ENCODE measurements at regions not wholly inside any gene's neighbourhood (a gene's known extent, or its start where the extent isn't known, plus 50 kb on each side); places are given as distances from the start of the nearest gene placed in this dataset.
"Not testable (repeated sequence)": the region's sequence is repeated elsewhere in the genome, so short reads cannot be mapped to it uniquely, and the experiment has no call there.

GRCh38 chr2:129491308-129491707 lies 488.2 kb upstream of the RAB6C start:
- in situ Hi-C loops (cut with HindIII; ENCODE audit: low pct_unique_long_range_greater_than_20kb, low sequenced_read_pairs), result no loop called here
- no peak for DNase-seq (ENCODE audit: low read depth)

DNA sequence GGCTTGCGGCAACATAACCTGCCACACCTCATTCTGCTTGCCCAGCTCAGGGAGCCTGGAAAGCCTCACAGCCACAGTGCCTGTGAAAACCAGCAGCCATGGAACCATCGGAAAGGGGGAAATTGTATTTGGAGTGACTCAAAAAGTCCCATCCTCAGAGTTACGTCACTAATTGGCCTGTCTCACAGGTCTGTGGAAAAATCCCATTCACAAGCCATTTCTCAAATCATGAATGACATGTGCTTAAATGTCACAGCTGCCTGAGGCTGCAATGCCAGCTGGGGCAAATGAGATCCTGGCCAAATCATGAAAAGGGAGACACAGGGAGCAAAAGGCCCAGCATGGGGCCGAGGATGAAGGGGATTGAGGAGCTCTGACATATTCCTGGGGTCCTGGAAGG lies 486.9 kb upstream of the RAB6C start:
- in situ Hi-C loops (cut with HindIII; ENCODE audit: low pct_unique_long_range_greater_than_20kb, low sequenced_read_pairs), result no loop called here
- DNase-seq (ENCODE audit: low read depth), result no peak

- in situ Hi-C loops (cut with HindIII; ENCODE audit: low pct_unique_long_range_greater_than_20kb, low sequenced_read_pairs), result no loop called here
- DNase-seq (ENCODE audit: low read depth), result no peak
These were observed 479.7 kb upstream of the RAB6C start for GRCh38 chr2:129499747-129500146.

- peak; percentile 30 for DNase-seq (ENCODE audit: low read depth)
- in situ Hi-C loops (cut with HindIII; ENCODE audit: low pct_unique_long_range_greater_than_20kb, low sequenced_read_pairs), result no loop called here
These were observed 476.7 kb upstream of the RAB6C start for GRCh38 chr2:129502781-129503180.

GRCh38 chr2:129504646-129505045 lies 474.8 kb upstream of the RAB6C start:
- in situ Hi-C loops (cut with HindIII; ENCODE audit: low pct_unique_long_range_greater_than_20kb, low sequenced_read_pairs), result no loop called here
- no peak for DNase-seq (ENCODE audit: low read depth)

DNA sequence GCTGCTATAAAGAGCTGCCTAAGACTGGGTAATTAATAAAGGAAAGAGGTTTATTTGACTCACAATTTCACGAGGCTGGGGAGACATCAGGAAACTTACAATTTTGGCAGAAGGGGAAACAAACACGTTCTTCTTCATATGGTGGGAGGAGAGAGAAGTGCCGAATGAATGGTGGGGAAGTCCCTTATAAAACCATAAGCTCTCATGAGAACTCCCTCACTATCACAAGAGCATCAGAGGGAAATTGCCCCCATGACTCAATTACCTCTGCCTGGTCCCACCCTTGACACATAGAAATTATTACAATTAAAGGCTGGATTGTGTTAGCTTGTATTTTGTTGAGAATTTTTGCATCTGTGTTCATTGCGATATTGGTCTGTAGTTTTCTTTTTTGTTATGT lies 460.5 kb upstream of the RAB6C start:
- no peak for DNase-seq (ENCODE audit: low read depth)

GRCh38 chr2:129532158-129532557 lies 447.3 kb upstream of the RAB6C start:
- in situ Hi-C loops (cut with HindIII; ENCODE audit: low pct_unique_long_range_greater_than_20kb, low sequenced_read_pairs); DNase-seq (ENCODE audit: low read depth): not testable (repeated sequence)

More for the DNA sequence above, 460.5 kb upstream of the RAB6C start:
- in situ Hi-C loops (cut with HindIII; ENCODE audit: low pct_unique_long_range_greater_than_20kb, low sequenced_read_pairs), result no loop called here

- in situ Hi-C loops (cut with HindIII; ENCODE audit: low pct_unique_long_range_greater_than_20kb, low sequenced_read_pairs), result no loop called here
- no peak for DNase-seq (ENCODE audit: low read depth)
These were observed 430.6 kb upstream of the RAB6C start for GRCh38 chr2:129548880-129549279.

DNA sequence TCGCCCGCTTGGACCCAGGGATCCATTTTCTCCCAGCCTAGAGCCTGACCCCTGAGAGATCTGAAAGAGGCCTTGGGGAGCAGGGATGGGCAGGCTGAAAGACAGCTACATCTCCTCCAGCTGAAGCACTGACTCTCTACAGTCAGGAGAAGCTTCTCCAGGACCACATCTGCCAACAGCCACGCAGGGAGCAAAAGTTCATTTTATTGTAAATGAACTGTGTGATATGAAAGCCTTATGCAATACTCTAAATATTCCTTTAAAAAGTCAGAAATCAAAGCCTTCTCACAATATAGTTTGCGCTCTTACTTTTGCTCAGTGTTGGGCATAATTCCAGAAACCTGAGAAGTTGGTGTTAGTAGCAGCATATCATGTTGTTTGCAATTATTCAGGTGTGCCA lies 428.9 kb upstream of the RAB6C start:
- no peak for DNase-seq (ENCODE audit: low read depth)
- in situ Hi-C loops (cut with HindIII; ENCODE audit: low pct_unique_long_range_greater_than_20kb, low sequenced_read_pairs), result no loop called here

DNA sequence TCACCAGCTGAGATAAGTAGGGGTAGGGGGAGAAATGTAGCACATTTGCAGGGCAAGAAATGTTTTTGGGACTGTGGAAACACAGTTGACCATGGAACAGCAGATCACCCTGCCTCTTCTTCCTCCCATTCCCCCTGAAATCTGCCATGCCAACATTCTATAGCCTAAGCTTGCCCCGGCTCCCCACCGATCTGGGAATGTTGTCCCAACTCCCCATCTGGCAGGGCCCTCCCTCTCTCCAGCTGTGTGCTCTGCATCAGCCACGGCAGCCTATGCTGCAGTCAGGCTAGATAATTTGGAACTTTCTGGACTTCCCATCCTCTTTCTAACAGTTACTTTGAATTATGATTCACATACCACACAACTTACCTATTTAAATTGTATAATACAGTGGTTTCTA lies 425.1 kb upstream of the RAB6C start:
- in situ Hi-C loops (cut with HindIII; ENCODE audit: low pct_unique_long_range_greater_than_20kb, low sequenced_read_pairs), result no loop called here
- DNase-seq (ENCODE audit: low read depth), result no peak

DNA sequence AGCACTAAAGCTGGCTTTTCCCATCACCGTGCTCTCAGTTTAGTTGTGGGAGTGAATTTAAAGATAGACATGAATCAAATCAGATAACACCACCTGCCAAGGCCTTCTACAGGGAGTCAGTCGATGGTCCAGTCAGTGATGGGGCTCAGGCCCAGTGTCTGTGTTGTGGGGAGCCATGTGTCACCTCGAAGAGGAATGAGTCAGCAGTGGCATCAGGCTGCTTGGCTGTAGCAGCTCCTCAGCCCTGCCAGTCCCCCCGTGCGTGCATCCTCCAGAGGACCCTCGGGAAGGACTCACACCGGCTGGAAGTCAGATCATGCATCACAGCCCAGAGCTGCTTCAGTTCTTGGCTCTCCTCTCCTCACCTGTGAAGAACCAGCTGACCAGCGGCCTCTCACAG lies 420.4 kb upstream of the RAB6C start:
- in situ Hi-C loops (cut with HindIII; ENCODE audit: low pct_unique_long_range_greater_than_20kb, low sequenced_read_pairs), result no loop called here
- no peak for DNase-seq (ENCODE audit: low read depth)

- DNase-seq (ENCODE audit: low read depth), result no peak
These were observed 413.8 kb upstream of the RAB6C start for GRCh38 chr2:129565551-129566109.

GRCh38 chr2:129570812-129571211 lies 408.7 kb upstream of the RAB6C start:
- DNase-seq (ENCODE audit: low read depth); in situ Hi-C loops (cut with HindIII; ENCODE audit: low pct_unique_long_range_greater_than_20kb, low sequenced_read_pairs): not testable (repeated sequence)

More at GRCh38 chr2:129565551-129566109, 413.8 kb upstream of the RAB6C start:
- in situ Hi-C loops (cut with HindIII; ENCODE audit: low pct_unique_long_range_greater_than_20kb, low sequenced_read_pairs), result no loop called here

DNA sequence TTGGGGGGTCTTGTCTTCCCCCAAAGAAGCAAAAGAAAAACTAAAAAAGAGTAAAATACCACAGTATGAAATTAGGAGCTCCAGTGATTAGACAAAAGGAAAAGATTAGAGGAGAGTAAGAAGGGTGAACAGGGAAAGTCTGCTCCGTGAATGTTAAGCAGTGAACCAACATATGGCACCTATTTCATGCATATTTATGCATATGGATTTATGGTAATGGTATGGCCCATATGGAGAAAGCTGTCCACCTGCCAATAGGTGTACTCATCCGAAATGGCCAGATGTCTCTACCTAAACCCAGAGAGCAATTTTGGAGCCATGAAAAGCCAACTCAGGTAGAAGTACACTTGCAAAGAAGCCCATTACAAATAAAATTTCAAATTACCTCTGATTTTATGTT lies 404.0 kb upstream of the RAB6C start:
- DNase-seq (ENCODE audit: low read depth), result no peak
- in situ Hi-C loops (cut with HindIII; ENCODE audit: low pct_unique_long_range_greater_than_20kb, low sequenced_read_pairs), result no loop called here

GRCh38 chr2:129575880-129576279 lies 403.6 kb upstream of the RAB6C start:
- in situ Hi-C loops (cut with HindIII; ENCODE audit: low pct_unique_long_range_greater_than_20kb, low sequenced_read_pairs), result no loop called here
- no peak for DNase-seq (ENCODE audit: low read depth)

DNA sequence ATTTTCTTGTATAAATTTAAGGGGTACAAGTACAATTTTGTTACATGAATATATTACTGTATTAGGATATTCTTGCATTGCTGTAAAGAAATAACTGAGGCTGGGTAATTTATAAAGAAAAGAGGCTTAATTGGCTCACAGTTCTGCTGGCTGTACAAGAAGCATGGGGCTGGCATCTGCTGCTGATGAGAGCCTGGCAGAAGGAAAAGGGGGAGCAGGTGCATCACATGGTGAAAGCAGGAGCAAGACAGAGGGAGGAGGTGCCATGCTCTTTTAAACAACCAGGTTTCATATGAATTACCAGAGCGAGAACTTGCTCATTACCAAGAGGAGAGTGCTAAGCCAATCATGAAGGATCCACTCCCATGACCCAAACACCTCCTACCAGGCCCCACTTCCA lies 399.5 kb upstream of the RAB6C start:
- in situ Hi-C loops (cut with HindIII; ENCODE audit: low pct_unique_long_range_greater_than_20kb, low sequenced_read_pairs), result no loop called here
- DNase-seq (ENCODE audit: low read depth), result no peak

- in situ Hi-C loops (cut with HindIII; ENCODE audit: low pct_unique_long_range_greater_than_20kb, low sequenced_read_pairs), result no loop called here
- DNase-seq (ENCODE audit: low read depth), result no peak
These were observed 393.7 kb upstream of the RAB6C start for GRCh38 chr2:129585760-129586159.

DNA sequence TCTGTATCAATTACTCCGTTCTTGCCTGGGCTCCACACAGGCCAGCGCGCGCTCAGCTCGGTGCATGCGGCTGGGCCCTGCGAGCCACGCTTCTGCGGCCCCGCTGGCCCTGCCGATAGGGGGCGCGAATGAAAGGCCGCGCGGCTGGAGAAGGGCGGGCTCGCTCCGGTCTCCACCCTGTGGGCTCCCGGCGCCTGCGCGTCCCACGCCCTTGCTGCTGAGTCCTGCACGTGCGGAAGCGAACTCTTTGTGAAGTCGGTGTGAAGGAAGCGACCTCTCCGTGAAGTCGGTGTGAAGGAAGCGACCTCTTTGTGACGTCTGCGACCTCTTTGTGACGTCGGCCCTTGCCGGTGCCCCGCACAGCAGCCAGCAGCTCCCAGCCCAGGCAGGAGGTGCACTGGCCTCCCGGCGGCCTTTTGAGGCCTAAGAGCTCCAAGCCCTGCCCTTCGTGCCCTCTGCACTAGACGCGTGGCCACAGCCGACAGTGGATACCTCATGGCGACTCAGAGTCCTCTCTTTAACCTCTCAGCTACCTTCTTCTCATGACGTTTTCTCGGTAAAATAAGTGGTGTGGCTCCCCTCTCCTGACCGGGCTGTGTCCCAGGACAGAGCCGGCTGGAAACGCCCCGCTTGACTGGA lies 391.9 kb upstream of the RAB6C start:
- no peak for DNase-seq (ENCODE audit: low read depth)
- in situ Hi-C loops (cut with HindIII; ENCODE audit: low pct_unique_long_range_greater_than_20kb, low sequenced_read_pairs), result no loop called here

- in situ Hi-C loops (cut with HindIII; ENCODE audit: low pct_unique_long_range_greater_than_20kb, low sequenced_read_pairs), result no loop called here
- no peak for DNase-seq (ENCODE audit: low read depth)
These were observed 374.9 kb upstream of the RAB6C start for GRCh38 chr2:129604560-129604959.

- in situ Hi-C loops (cut with HindIII; ENCODE audit: low pct_unique_long_range_greater_than_20kb, low sequenced_read_pairs), result no loop called here
- no peak for DNase-seq (ENCODE audit: low read depth)
These were observed 373.8 kb upstream of the RAB6C start for GRCh38 chr2:129605646-129606045.

Measured in Caki2 (cell line).